ENCODE measurements at regions not wholly inside any gene's neighbourhood (a gene's known extent, or its start where the extent isn't known, plus 50 kb on each side); places are given as distances from the start of the nearest gene placed in this dataset.

DNA sequence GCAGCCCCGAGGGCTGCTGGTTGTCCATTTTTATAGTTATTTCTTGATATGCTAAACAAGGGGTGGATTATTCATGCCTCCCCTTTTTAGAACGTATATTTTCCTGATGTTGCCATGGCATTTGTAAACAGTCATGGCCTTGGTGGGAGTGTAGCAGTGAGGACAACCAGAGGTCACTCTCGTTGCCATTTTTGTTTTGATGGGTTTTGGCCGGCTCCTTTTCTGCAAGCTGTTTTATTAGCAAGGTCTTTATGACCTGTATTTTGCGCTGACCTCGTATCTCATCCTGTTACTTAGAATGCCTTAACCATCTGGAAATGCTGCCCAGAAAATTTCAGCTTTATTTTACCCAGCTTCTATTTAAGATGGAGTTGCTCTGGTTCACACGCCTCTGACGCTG is 825.8 kb upstream of the CDH2 start:
- H3K27me3 Mint-ChIP-seq (ENCODE audit: low read depth) = no peaks in the 10 kb centered on the region
- H3K56ac ChIP-seq (ENCODE audit: insufficient read length, low read depth, low read length) = no peak overlapping the region
- H3K23me2 ChIP-seq (ENCODE audit: insufficient read length, low read depth, low read length, poor library complexity, severe bottlenecking) = no peaks in the 10 kb centered on the region
- DNase-seq = no peak
- H4K5ac ChIP-seq (ENCODE audit: insufficient read length, low read depth, low read length) = no peak overlapping the region
- H2BK5ac ChIP-seq (ENCODE audit: insufficient read length, low read length) = no peak overlapping the region
- no peaks in the 10 kb centered on the region for H3K79me2 ChIP-seq (ENCODE audit: insufficient read depth, low read length)
- H3K4me1 ChIP-seq (ENCODE audit: insufficient read depth, low read length) = no peaks in the 10 kb centered on the region
- H3K4me3 Mint-ChIP-seq = no peak overlapping the region
- H4K20me1 ChIP-seq (ENCODE audit: control insufficient read depth, insufficient read depth, insufficient read length) = no peaks in the 10 kb centered on the region
- no peak overlapping the region for H2BK120ac ChIP-seq (ENCODE audit: low read depth, low read length, poor library complexity, severe bottlenecking)
- H2BK20ac ChIP-seq (ENCODE audit: low read depth, low read length, poor library complexity, severe bottlenecking) = no peak overlapping the region
- H2AFZ ChIP-seq (ENCODE audit: low read length) = no peak overlapping the region
- H2AK5ac ChIP-seq (ENCODE audit: insufficient read length, low read length) = no peak overlapping the region
- no peak overlapping the region for H4K8ac ChIP-seq (replicated peaks; ENCODE audit: insufficient read length, low read depth, low read length)
- peaks cover 43 to 46% of the 10 kb centered on the region in 2 experiments for H3K4me1 Mint-ChIP-seq
- H3K36me3 Mint-ChIP-seq (ENCODE audit: insufficient read depth in 1 of 3, low read depth in 3 of 3) = peaks cover 0 to 4% (median under 1%) of the 10 kb centered on the region in 3 experiments; a peak in 4 of 7 replicates
- H2BK12ac ChIP-seq (ENCODE audit: insufficient read length, low read depth, low read length) = no peak overlapping the region
- no peak overlapping the region for H3K9ac ChIP-seq (ENCODE audit: extremely low read depth, insufficient read length, low read length)
- H3K18ac ChIP-seq (ENCODE audit: insufficient read length, low read depth, low read length) = no peak overlapping the region
- H3T11ph ChIP-seq (ENCODE audit: low read length) = no peak overlapping the region
- H3K27me3 ChIP-seq (ENCODE audit: insufficient read depth, low read length) = no peaks in the 10 kb centered on the region
- no peak overlapping the region for H2BK15ac ChIP-seq (ENCODE audit: low read depth, low read length)
- no peak overlapping the region for H3K23ac ChIP-seq (ENCODE audit: insufficient read length, low read depth, low read length)
- TF ChIP-seq CTCF (conservative IDR thresholded peaks at IDR 0.05) = no peak
- WGBS (ENCODE audit: extremely low coverage, insufficient read length, low lambda C conversion rate) = no CpG with 5 or more reads among the region's 8 CpGs
- H3K14ac ChIP-seq (ENCODE audit: insufficient read depth, low read length) = no peak overlapping the region
- H3K9me3 ChIP-seq (ENCODE audit: control insufficient read depth, low read depth, low read length) = no peaks in the 10 kb centered on the region
- no peak overlapping the region for H3K27ac Mint-ChIP-seq
- H3K4ac ChIP-seq (ENCODE audit: low read depth, low read length) = no peak overlapping the region
- peaks cover 0 to 2% of the 10 kb centered on the region in 2 experiments; a peak in 2 of 5 replicates for H3K9me3 Mint-ChIP-seq
- H3K79me1 ChIP-seq (ENCODE audit: insufficient read depth, low read depth, low read length, poor library complexity, severe bottlenecking) = no peaks in the 10 kb centered on the region
- no peak overlapping the region for H4K91ac ChIP-seq (ENCODE audit: insufficient read length, low read depth, low read length)
- no peak overlapping the region for H3K27ac ChIP-seq (ENCODE audit: insufficient read length, low read depth, low read length)
- no peak overlapping the region for H3K4me2 ChIP-seq (ENCODE audit: insufficient read depth, insufficient read length, low read length)
